GM18909 (cell line): ENCODE measurements at regions not wholly inside any gene's neighbourhood (a gene's known extent, or its start where the extent isn't known, plus 50 kb on each side); places are given as distances from the start of the nearest gene placed in this dataset.

ENCODE experiments used
- ATAC-seq: cut with Tn5 transposase; IDR thresholded peaks from one replicate; pipeline ENCODE4 v1.9.1; 2021; ENCODE audit warnings: mild to moderate bottlenecking; ENCODE audit not compliant: unreplicated experiment, poor library complexity

- no peak for ATAC-seq
Measured at GRCh38 chr2:120961396-120961795, 225.7 kb downstream of the GLI2 start.

- no peak for ATAC-seq
Measured at GRCh38 chr2:120963997-120964705, 228.5 kb downstream of the GLI2 start.

- ATAC-seq: no peak
Measured at GRCh38 chr2:120964819-120965218, 229.2 kb downstream of the GLI2 start.

- no peak for ATAC-seq
Measured at GRCh38 chr2:120966510-120967254, 231.0 kb downstream of the GLI2 start.

GRCh38 chr2:120968307-120969015 lies 232.8 kb downstream of the GLI2 start:
- ATAC-seq: no peak

- ATAC-seq: no peak
Measured at GRCh38 chr2:120969613-120970355, 234.1 kb downstream of the GLI2 start.

- ATAC-seq: no peak
Measured at GRCh38 chr2:120971866-120972265, 236.2 kb downstream of the GLI2 start.

- no peak for ATAC-seq
Measured at GRCh38 chr2:120972286-120972685, 236.6 kb downstream of the GLI2 start.

- ATAC-seq: no peak
Measured at GRCh38 chr2:120973196-120973595, 237.5 kb downstream of the GLI2 start.

- no peak for ATAC-seq
Measured at GRCh38 chr2:120974950-120975349, 239.3 kb downstream of the GLI2 start.

GRCh38 chr2:120976501-120977307 lies 241.0 kb downstream of the GLI2 start:
- ATAC-seq: no peak

GRCh38 chr2:120977582-120978358 lies 242.1 kb downstream of the GLI2 start:
- ATAC-seq: no peak

GRCh38 chr2:120978359-120979050 lies 242.8 kb downstream of the GLI2 start:
- ATAC-seq: no peak

- ATAC-seq: no peak
Measured at GRCh38 chr2:120979398-120979797, 243.7 kb downstream of the GLI2 start.

GRCh38 chr2:120979921-120980320 lies 244.3 kb downstream of the GLI2 start:
- no peak for ATAC-seq

- no peak for ATAC-seq
Measured at GRCh38 chr2:120981443-120981842, 245.8 kb downstream of the GLI2 start.

- no peak for ATAC-seq
Measured at GRCh38 chr2:120982598-120982997, 246.9 kb downstream of the GLI2 start.

- no peak for ATAC-seq
Measured at GRCh38 chr2:120983344-120983743, 247.7 kb downstream of the GLI2 start.
